AG09319 (cell line): ENCODE measurements at regions not wholly inside any gene's neighbourhood (a gene's known extent, or its start where the extent isn't known, plus 50 kb on each side); places are given as distances from the start of the nearest gene placed in this dataset.

Source experiments
- DNase-seq: peaks from one replicate; pipeline ENCODE4 v3.0.0-alpha.2; 2010; ENCODE audit warnings: low read depth; ENCODE audit errors: extremely low read depth
- TF ChIP-seq, protein P1 (sequence below): IDR thresholded peaks from 2 replicates; pipeline ENCODE4 v1.5.1; 2011; ENCODE audit warnings: low read depth, mild to moderate bottlenecking, inconsistent platforms, low read length, moderate library complexity

DNA sequence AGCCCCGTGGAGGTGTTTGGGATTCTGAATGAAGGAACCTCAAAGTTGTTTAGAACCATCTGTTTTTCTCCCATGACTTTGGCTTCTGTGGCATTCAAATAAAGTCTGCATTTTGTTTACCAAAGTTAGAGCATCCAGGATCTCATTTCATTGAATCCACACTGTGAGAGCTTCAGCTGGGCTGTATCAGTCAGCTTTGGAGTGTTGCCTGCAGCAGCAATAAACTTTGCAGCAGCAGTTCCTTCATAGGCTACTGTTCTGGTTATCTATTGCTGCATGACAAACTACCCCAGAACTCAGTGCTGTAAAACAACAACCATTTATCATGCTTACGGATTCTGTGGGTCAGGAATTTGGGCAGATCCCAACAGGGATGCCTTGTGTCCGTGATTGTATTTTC lies 1575.2 kb upstream of the LRRTM3 start:
- DNase-seq = no peak
- TF ChIP-seq, protein P1, sequence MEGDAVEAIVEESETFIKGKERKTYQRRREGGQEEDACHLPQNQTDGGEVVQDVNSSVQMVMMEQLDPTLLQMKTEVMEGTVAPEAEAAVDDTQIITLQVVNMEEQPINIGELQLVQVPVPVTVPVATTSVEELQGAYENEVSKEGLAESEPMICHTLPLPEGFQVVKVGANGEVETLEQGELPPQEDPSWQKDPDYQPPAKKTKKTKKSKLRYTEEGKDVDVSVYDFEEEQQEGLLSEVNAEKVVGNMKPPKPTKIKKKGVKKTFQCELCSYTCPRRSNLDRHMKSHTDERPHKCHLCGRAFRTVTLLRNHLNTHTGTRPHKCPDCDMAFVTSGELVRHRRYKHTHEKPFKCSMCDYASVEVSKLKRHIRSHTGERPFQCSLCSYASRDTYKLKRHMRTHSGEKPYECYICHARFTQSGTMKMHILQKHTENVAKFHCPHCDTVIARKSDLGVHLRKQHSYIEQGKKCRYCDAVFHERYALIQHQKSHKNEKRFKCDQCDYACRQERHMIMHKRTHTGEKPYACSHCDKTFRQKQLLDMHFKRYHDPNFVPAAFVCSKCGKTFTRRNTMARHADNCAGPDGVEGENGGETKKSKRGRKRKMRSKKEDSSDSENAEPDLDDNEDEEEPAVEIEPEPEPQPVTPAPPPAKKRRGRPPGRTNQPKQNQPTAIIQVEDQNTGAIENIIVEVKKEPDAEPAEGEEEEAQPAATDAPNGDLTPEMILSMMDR = no peak

DNA sequence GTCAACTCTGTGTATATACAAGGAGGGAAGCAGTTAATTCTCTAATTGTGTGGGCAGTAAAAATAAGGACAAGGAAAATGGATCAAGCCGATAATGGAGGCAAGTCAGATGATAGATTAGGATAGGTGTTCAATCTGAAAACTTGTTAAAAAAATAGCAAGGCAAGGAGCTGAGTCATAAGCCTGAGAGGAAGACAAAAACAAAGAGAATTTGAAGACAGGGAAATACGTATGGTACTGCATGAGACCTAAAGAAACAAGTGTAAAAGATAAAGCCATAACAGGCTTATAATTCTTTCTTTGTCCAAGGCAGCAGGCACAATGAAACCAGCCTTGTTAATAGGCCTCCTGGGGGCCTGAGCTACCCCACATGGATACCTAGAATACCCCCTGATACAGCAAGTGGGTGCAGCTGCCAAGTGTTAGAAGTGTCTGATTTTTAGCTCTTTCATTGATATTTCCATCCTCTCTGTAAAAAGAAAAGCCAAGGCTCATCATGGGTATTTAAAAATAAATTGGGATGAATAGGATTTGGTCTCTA lies 1570.6 kb upstream of the LRRTM3 start:
- TF ChIP-seq, protein P1 = no peak
- no peak for DNase-seq

DNA sequence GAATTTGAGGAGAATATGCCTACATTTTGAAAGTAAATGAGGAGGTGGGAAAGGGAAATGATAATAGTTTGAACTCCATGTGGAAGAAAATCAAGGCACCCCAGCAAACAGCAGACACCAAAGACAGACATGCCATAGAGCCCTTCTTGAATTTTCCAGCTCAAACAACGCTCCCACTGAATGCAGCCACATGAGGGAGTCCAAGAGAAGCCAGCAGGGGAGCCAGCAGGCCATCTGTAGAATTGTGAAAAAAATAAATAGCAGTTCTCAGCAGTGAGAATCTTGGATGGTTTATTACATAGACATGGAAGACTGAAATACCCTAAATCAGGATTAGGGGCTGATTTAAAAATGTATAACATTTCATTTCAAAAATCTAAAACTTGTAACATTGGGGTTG lies 1567.3 kb upstream of the LRRTM3 start:
- DNase-seq = no peak
- TF ChIP-seq, protein P1 = no peak

DNA sequence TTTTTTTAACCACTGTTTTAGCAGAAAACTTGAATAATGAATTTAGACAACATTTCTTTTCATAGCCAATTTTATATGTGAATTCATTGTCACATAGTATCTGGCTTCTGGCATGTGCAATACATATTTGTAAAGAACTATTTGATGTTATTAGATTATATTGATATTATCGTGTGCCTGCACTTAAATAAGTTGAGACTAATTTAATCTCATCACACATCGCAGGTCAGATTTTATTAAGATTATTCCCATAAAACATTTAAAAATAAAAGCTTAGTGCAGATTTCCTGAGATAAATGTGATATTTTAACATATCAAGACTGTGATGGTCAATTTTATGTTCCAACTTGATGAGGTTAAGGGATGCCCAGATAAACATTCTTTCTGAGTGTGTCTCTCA lies 1565.3 kb upstream of the LRRTM3 start:
- no peak for DNase-seq
- TF ChIP-seq, protein P1 = no peak

DNA sequence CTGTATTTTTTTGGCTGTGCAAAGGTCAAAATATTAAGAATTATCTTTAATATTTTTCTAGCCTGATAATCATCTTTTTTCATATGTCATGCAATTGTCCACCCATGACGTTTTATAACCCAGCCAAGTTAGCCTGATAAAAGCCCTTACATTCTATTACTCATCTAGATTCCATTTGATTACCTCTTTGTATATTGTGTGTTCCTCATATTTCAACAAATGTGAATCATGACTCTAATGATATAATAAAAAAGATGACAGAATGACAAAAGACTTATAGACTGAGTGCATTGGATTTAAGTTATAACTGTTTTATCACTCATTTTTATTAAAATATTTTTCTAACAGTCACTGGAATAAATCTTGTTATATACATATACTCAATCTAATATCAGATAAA lies 1560.0 kb upstream of the LRRTM3 start:
- TF ChIP-seq, protein P1 = no peak
- DNase-seq = no peak

DNA sequence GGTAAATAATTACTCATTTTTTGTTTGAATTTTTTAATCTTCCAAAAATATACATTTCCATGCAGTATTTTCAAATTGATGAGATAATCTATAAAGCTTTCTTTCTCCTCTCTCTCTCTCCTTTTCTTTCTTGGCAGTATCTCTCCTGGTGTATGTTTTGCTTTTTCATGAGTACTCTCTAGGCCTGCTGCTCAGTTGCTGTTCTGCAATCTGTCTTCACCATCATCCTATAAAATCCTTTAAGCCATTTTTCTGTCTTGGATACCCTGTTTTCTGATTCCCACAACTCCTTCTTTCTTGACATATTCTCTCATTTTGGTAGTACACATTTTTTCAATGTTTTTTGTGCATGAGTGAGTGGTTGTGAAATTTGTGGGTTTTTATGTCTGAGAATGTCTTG lies 1558.1 kb upstream of the LRRTM3 start:
- no peak for DNase-seq
- TF ChIP-seq, protein P1 = no peak

DNA sequence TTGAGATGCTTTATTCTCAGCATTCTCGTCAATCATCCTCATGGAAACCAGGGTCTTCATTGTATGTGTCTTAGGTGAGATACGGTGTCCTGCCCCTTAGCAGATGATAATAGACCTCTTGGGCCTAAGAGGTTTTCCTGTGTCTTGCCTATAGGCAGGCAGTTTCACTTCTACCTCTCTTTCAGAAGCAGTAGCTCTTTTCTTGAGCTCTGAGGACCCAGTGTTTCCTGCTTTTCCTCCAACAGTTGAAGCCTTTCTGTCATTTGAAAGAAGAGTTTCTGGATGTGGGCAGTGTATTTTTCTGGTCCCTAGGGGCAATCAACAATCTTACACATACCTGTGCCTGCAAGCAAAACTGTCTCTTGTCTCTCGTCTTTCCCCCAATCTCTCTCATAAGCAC lies 1550.3 kb upstream of the LRRTM3 start:
- TF ChIP-seq, protein P1 = no peak
- no peak for DNase-seq
